HepG2 (cell line): ENCODE measurements at regions not wholly inside any gene's neighbourhood (a gene's known extent, or its start where the extent isn't known, plus 50 kb on each side); places are given as distances from the start of the nearest gene placed in this dataset.

Source experiments
- DPF2 ChIP-seq: sonication (generic); formaldehyde crosslinking; IDR thresholded peaks from 2 replicates; pipeline ENCODE4 v1.4.0; 2020; ENCODE audit warnings: mild to moderate bottlenecking, low read depth, missing genetic modification reagents, borderline replicate concordance
- FOXA1 ChIP-seq, 2 experiments: fragments of 450-650 bp in 1 of 2; sonication (generic) in 1 of 2; formaldehyde crosslinking in 1 of 2; IDR thresholded peaks; 2 replicates each; pipeline versions ENCODE4 v1.4.0 to v1.6.1; 2016 to 2020; ENCODE audit warnings: missing genetic modification reagents in 1 of 2
- HDAC6 ChIP-seq: fragments of 200-600 bp; sonication (generic); IDR thresholded peaks from 2 replicates; pipeline ENCODE4 v1.7.0; 2017; ENCODE audit warnings: mild to moderate bottlenecking, antibody characterized with exemption, low read length, low read depth
- NR2C2 ChIP-seq: sonication (generic); formaldehyde crosslinking; IDR thresholded peaks from 2 replicates; pipeline ENCODE4 v1.4.0; 2020; ENCODE audit warnings: missing genetic modification reagents, mild to moderate bottlenecking, moderate library complexity, borderline replicate concordance
- NR2F1 ChIP-seq, 2 experiments: fragments of 450-650 bp in 1 of 2; formaldehyde crosslinking in 1 of 2; IDR thresholded peaks; 2 replicates each; pipeline versions ENCODE4 v1.5.0 to v1.6.1; 2016 to 2020; ENCODE audit warnings: mild to moderate bottlenecking in 1 of 2, missing compliant biosample characterization in 1 of 2, missing genetic modification reagents in 1 of 2, moderate library complexity in 1 of 2
- RARA ChIP-seq: IDR thresholded peaks from 2 replicates; pipeline ENCODE4 v1.6.1; 2016; ENCODE audit warnings: missing genetic modification reagents, missing compliant biosample characterization
- RFX1 ChIP-seq: fragments of 450-650 bp; IDR thresholded peaks from 2 replicates; pipeline ENCODE4 v1.6.1; 2017
- RXRA ChIP-seq: sonication (generic); formaldehyde crosslinking; IDR thresholded peaks from 2 replicates; pipeline ENCODE4 v1.5.1; 2020; ENCODE audit warnings: missing genetic modification reagents
- SALL1 ChIP-seq: sonication (generic); formaldehyde crosslinking; IDR thresholded peaks from 2 replicates; pipeline ENCODE4 v1.8.0; 2022; ENCODE audit warnings: mild to moderate bottlenecking, missing genetic modification reagents
- SRF ChIP-seq: IDR thresholded peaks from 2 replicates; pipeline ENCODE4 v1.6.1; 2011; ENCODE audit warnings: mild to moderate bottlenecking, low read depth, low read length, moderate library complexity
- TBX2 ChIP-seq: sonication (generic); formaldehyde crosslinking; IDR thresholded peaks from 2 replicates; pipeline ENCODE4 v1.5.0; 2020; ENCODE audit warnings: missing genetic modification reagents, mild to moderate bottlenecking, borderline replicate concordance
- ZNF557 ChIP-seq: sonication (generic); formaldehyde crosslinking; IDR thresholded peaks from 2 replicates; pipeline ENCODE4 v1.4.0; 2020; ENCODE audit warnings: missing genetic modification reagents
- ZNF644 ChIP-seq: IDR thresholded peaks from 2 replicates; pipeline ENCODE4 v1.6.1; 2016; ENCODE audit warnings: low read depth
- TF ChIP-seq, protein P1 (sequence below): sonication (generic); formaldehyde crosslinking; IDR thresholded peaks from 2 replicates; pipeline ENCODE4 v1.5.1; 2020; ENCODE audit warnings: mild to moderate bottlenecking, missing genetic modification reagents, moderate library complexity
- TF ChIP-seq, protein P2 (sequence below): sonication (generic); formaldehyde crosslinking; IDR thresholded peaks from 2 replicates; pipeline ENCODE4 v1.5.0; 2020; ENCODE audit warnings: missing genetic modification reagents
- TF ChIP-seq, protein P3 (sequence below): IDR thresholded peaks from 2 replicates; pipeline ENCODE4 v1.6.1; 2016; ENCODE audit warnings: missing compliant biosample characterization, missing genetic modification reagents, borderline replicate concordance
- TF ChIP-seq, protein P4 (sequence below): sonication (generic); formaldehyde crosslinking; IDR thresholded peaks from 2 replicates; pipeline ENCODE4 v1.4.0; 2020; ENCODE audit warnings: missing genetic modification reagents

DNA sequence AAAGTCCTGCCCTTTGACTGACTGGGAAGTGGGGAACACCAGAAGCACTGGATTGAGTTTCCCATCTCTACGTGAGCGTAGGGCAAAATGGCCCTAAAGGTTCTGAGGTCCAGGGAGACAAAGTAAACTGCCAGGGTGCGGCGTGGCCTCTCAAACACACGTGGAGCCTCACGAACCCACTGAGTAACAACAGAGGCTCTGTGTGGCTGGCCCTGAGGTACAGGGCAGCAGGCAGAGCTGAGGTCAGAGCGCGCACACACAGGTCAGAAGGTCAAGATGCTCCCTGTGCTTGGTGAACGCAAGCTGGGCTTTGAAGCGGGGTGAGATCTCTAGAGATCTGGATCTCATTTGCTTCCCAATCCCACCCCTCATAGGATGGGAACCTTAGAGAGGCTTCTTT lies 99.0 kb upstream of the ZMIZ1 start (continued):
- TF ChIP-seq, protein P1, sequence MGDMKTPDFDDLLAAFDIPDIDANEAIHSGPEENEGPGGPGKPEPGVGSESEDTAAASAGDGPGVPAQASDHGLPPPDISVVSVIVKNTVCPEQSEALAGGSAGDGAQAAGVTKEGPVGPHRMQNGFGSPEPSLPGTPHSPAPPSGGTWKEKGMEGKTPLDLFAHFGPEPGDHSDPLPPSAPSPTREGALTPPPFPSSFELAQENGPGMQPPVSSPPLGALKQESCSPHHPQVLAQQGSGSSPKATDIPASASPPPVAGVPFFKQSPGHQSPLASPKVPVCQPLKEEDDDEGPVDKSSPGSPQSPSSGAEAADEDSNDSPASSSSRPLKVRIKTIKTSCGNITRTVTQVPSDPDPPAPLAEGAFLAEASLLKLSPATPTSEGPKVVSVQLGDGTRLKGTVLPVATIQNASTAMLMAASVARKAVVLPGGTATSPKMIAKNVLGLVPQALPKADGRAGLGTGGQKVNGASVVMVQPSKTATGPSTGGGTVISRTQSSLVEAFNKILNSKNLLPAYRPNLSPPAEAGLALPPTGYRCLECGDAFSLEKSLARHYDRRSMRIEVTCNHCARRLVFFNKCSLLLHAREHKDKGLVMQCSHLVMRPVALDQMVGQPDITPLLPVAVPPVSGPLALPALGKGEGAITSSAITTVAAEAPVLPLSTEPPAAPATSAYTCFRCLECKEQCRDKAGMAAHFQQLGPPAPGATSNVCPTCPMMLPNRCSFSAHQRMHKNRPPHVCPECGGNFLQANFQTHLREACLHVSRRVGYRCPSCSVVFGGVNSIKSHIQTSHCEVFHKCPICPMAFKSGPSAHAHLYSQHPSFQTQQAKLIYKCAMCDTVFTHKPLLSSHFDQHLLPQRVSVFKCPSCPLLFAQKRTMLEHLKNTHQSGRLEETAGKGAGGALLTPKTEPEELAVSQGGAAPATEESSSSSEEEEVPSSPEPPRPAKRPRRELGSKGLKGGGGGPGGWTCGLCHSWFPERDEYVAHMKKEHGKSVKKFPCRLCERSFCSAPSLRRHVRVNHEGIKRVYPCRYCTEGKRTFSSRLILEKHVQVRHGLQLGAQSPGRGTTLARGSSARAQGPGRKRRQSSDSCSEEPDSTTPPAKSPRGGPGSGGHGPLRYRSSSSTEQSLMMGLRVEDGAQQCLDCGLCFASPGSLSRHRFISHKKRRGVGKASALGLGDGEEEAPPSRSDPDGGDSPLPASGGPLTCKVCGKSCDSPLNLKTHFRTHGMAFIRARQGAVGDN (CRISPR knock-in tag) = peak; percentile 74
- TF ChIP-seq SALL1 (CRISPR knock-in tag) (peak; percentile 38; the same call in 1 of the 2 replicates), ZNF644 (CRISPR knock-in tag) (peak; percentile 30; the same call in 1 of the 2 replicates), FOXA1 (IDR thresholded peaks at IDR 0.05) (no peak), FOXA1 (CRISPR knock-in tag; IDR thresholded peaks at IDR 0.05) (peak; percentile 34; the same call in 1 of the 2 replicates), NR2F1 (CRISPR knock-in tag; IDR thresholded peaks at IDR 0.05) (peak in 1 of 2 experiments; percentile 77; a peak in 2 of 4 replicates), SRF (no peak), RARA (peak; percentile 50; the same call in 1 of the 2 replicates), TBX2 (CRISPR knock-in tag) (peak; percentile 31; the same call in 1 of the 2 replicates), DPF2 (0 out of 2 replicates have a peak, but pooled peaks have one; percentile 22), RFX1 (no peak), ZNF557 (CRISPR knock-in tag) (no peak), RXRA (CRISPR knock-in tag) (peak; percentile 68; the same call in 1 of the 2 replicates), NR2C2 (CRISPR knock-in tag) (peak; percentile 50; the same call in 1 of the 2 replicates), HDAC6 (no peak)
- TF ChIP-seq, protein P2, sequence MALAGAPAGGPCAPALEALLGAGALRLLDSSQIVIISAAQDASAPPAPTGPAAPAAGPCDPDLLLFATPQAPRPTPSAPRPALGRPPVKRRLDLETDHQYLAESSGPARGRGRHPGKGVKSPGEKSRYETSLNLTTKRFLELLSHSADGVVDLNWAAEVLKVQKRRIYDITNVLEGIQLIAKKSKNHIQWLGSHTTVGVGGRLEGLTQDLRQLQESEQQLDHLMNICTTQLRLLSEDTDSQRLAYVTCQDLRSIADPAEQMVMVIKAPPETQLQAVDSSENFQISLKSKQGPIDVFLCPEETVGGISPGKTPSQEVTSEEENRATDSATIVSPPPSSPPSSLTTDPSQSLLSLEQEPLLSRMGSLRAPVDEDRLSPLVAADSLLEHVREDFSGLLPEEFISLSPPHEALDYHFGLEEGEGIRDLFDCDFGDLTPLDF = no peak
- TF ChIP-seq, protein P3, sequence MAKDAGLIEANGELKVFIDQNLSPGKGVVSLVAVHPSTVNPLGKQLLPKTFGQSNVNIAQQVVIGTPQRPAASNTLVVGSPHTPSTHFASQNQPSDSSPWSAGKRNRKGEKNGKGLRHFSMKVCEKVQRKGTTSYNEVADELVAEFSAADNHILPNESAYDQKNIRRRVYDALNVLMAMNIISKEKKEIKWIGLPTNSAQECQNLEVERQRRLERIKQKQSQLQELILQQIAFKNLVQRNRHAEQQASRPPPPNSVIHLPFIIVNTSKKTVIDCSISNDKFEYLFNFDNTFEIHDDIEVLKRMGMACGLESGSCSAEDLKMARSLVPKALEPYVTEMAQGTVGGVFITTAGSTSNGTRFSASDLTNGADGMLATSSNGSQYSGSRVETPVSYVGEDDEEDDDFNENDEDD (CRISPR knock-in tag) = peak; percentile 32; the same call in 1 of the 2 replicates
- TF ChIP-seq, protein P4, sequence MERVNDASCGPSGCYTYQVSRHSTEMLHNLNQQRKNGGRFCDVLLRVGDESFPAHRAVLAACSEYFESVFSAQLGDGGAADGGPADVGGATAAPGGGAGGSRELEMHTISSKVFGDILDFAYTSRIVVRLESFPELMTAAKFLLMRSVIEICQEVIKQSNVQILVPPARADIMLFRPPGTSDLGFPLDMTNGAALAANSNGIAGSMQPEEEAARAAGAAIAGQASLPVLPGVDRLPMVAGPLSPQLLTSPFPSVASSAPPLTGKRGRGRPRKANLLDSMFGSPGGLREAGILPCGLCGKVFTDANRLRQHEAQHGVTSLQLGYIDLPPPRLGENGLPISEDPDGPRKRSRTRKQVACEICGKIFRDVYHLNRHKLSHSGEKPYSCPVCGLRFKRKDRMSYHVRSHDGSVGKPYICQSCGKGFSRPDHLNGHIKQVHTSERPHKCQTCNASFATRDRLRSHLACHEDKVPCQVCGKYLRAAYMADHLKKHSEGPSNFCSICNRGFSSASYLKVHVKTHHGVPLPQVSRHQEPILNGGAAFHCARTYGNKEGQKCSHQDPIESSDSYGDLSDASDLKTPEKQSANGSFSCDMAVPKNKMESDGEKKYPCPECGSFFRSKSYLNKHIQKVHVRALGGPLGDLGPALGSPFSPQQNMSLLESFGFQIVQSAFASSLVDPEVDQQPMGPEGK (CRISPR knock-in tag) = peak; percentile 35; the same call in 1 of the 2 replicates
